ENCODE measurements at regions not wholly inside any gene's neighbourhood (a gene's known extent, or its start where the extent isn't known, plus 50 kb on each side); places are given as distances from the start of the nearest gene placed in this dataset.

DNA sequence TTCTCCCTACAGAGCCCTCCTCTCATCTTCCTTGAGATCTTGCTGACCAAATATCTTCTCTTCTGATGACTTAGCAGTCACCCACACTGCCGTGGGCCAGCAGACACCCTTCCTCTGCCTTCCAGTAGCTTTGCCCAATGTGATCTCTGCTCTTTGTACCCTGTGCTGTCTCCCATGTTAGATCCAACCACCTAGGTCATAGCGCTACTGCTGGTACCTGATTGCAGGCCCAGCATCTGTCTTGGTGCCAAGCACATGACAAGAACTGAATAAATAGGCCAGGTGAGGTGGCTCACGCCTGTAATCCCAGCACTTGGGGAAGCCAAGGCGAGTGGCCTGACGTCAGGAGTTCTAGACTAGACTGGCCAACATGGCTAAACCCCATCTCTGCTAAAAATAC lies 149.7 kb downstream of the TM9SF2 start:
- TF ChIP-seq, protein P1, sequence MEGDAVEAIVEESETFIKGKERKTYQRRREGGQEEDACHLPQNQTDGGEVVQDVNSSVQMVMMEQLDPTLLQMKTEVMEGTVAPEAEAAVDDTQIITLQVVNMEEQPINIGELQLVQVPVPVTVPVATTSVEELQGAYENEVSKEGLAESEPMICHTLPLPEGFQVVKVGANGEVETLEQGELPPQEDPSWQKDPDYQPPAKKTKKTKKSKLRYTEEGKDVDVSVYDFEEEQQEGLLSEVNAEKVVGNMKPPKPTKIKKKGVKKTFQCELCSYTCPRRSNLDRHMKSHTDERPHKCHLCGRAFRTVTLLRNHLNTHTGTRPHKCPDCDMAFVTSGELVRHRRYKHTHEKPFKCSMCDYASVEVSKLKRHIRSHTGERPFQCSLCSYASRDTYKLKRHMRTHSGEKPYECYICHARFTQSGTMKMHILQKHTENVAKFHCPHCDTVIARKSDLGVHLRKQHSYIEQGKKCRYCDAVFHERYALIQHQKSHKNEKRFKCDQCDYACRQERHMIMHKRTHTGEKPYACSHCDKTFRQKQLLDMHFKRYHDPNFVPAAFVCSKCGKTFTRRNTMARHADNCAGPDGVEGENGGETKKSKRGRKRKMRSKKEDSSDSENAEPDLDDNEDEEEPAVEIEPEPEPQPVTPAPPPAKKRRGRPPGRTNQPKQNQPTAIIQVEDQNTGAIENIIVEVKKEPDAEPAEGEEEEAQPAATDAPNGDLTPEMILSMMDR (conservative IDR thresholded peaks at IDR 0.05), result no peak
- no peak for TF ChIP-seq EZH2 (IDR thresholded peaks at IDR 0.05; ENCODE audit: low read depth)
